K562 (cell line): ENCODE measurements at regions not wholly inside any gene's neighbourhood (a gene's known extent, or its start where the extent isn't known, plus 50 kb on each side); places are given as distances from the start of the nearest gene placed in this dataset.

Source experiments
- ATAC-seq: fragments of 200-7000 bp; cut with Tn5 transposase; 3 replicates; pipeline ENCODE4 v1.9.1; 2020; ENCODE audit warnings: moderate library complexity
- BruUV-seq: library from RNA; stranded (reverse); fragments of 400-500 nt; replicated peaks from 2 replicates; lab custom pipeline; 2021; lab: Mats Ljungman, UMichigan
- CTCF ChIA-PET: fragments of 300-600 bp; formaldehyde crosslinking; extraction: SDS; loops from one replicate; lab custom pipeline; 2021; ENCODE audit warnings: low intra/inter-chr PET ratio; lab: Yijun Ruan, JAX
- POLR2A ChIA-PET: fragments of 300-600, 350-650 bp; sonication (Branson Sonifier 250); formaldehyde crosslinking; extraction: SDS; loops from one replicate; lab custom pipeline; 2021; ENCODE audit warnings: antibody characterized with exemption, inconsistent platforms; lab: Yijun Ruan, JAX
- DNase-seq, 4 experiments: peaks; one replicate each; pipeline versions ENCODE4 v3.0.0 to v3.0.0-alpha.2; 2011 to 2018; ENCODE audit warnings: low spot score in 3 of 4, mixed read lengths in 3 of 4; ENCODE audit errors: extremely low read depth in 1 of 4
- FAIRE-seq: peaks from 2 replicates; lab custom pipeline; 2011; peaks lifted over from hg19 to GRCh38; lab: Jason Lieb, UNC
- H2AFZ ChIP-seq: 2 replicates; pipeline ENCODE4 v1.6.0; 2011; ENCODE audit warnings: low read depth, low read length, control low read depth, inconsistent platforms
- H3K27ac ChIP-seq: fragments of 200-600 bp; 3 replicates; pipeline ENCODE4 v1.8.0; 2011; ENCODE audit warnings: low read depth, mild to moderate bottlenecking, control low read depth, inconsistent platforms, low read length, moderate library complexity, mixed read lengths; ENCODE audit errors: extremely low read depth
- H3K27me3 ChIP-seq, 2 experiments: fragments of 300-600 bp in 1 of 2; 2 replicates in 1 of 2; 3 replicates in 1 of 2; pipeline versions ENCODE4 v1.6.0 to v1.8.0; 2011; ENCODE audit warnings: inconsistent platforms in 2 of 2, low read length in 2 of 2, mild to moderate bottlenecking in 1 of 2, mixed read lengths in 1 of 2, moderate library complexity in 1 of 2; ENCODE audit not compliant: control insufficient read depth in 2 of 2, insufficient read depth in 2 of 2
- H3K36me3 ChIP-seq: fragments of 300-600 bp; 3 replicates; pipeline ENCODE4 v1.8.0; 2011; ENCODE audit warnings: mild to moderate bottlenecking, low read length, inconsistent platforms; ENCODE audit not compliant: control insufficient read depth, insufficient read depth
- H3K4me1 ChIP-seq, 2 experiments: fragments of 200-600 bp in 1 of 2; replicated peaks in 1 of 2; 2 replicates in 1 of 2; 3 replicates in 1 of 2; pipeline versions ENCODE4 v1.5.1 to v1.8.0; 2011; ENCODE audit warnings: inconsistent platforms in 2 of 2, low read length in 2 of 2, mild to moderate bottlenecking in 1 of 2, mixed read lengths in 1 of 2, moderate library complexity in 1 of 2; ENCODE audit not compliant: control insufficient read depth in 2 of 2, insufficient read depth in 2 of 2
- H3K4me2 ChIP-seq: 2 replicates; pipeline ENCODE4 v1.6.1; 2011; ENCODE audit warnings: low read length, control low read depth, inconsistent platforms, mixed read lengths; ENCODE audit not compliant: insufficient read depth
- H3K4me3 ChIP-seq: fragments of 200-600 bp; sonication (generic), shearing (Covaris generic); 2 replicates; pipeline ENCODE4 v1.5.1; 2016; ENCODE audit warnings: control low read depth, inconsistent platforms
- H3K79me2 ChIP-seq: fragments of 200-600 bp; 3 replicates; pipeline ENCODE4 v1.8.0; 2011; ENCODE audit warnings: low read length, inconsistent platforms; ENCODE audit not compliant: control insufficient read depth, insufficient read depth
- H3K9ac ChIP-seq, 2 experiments: 2 replicates each; pipeline versions ENCODE4 v1.6.0 to v1.6.1; 2011; ENCODE audit warnings: low read depth in 2 of 2, low read length in 2 of 2, control low read depth in 1 of 2, inconsistent platforms in 1 of 2, mild to moderate bottlenecking in 1 of 2, mixed read lengths in 1 of 2; ENCODE audit not compliant: insufficient read depth in 1 of 2
- H3K9me1 ChIP-seq: one replicate; pipeline ENCODE4 v1.6.0; 2011; ENCODE audit warnings: inconsistent platforms, mild to moderate bottlenecking, low read length, moderate library complexity; ENCODE audit not compliant: control insufficient read depth, insufficient read depth
- H3K9me3 ChIP-seq: replicated peaks from 2 replicates; pipeline ENCODE4 v1.5.1; 2011; ENCODE audit warnings: low read depth, low read length, inconsistent platforms; ENCODE audit not compliant: control insufficient read depth, insufficient read depth
- H4K20me1 ChIP-seq: replicated peaks from 2 replicates; pipeline ENCODE4 v1.6.1; 2011; ENCODE audit warnings: low read length, inconsistent platforms, mixed read lengths; ENCODE audit not compliant: control insufficient read depth, insufficient read depth
- BRF2 ChIP-seq: IDR thresholded peaks from 3 replicates; pipeline ENCODE4 v1.6.1; 2011; ENCODE audit warnings: borderline replicate concordance, mild to moderate bottlenecking; ENCODE audit not compliant: insufficient read length, insufficient read depth
- CBX2 ChIP-seq: fragments of 200-600 bp; sonication (generic); IDR thresholded peaks from one replicate; pipeline ENCODE4 v1.6.1; 2012; ENCODE audit warnings: mild to moderate bottlenecking, low read length, inconsistent platforms; ENCODE audit not compliant: insufficient read depth, poor library complexity, severe bottlenecking
- CEBPZ ChIP-seq: fragments of 150-350 bp; IDR thresholded peaks from 2 replicates; pipeline ENCODE4 v1.6.1; 2014; ENCODE audit warnings: low read depth, mild to moderate bottlenecking, low read length, borderline replicate concordance
- EHMT2 ChIP-seq: fragments of 450-650 bp; IDR thresholded peaks from 2 replicates; pipeline ENCODE4 v1.6.1; 2018; ENCODE audit warnings: antibody characterized with exemption
- NELFE ChIP-seq: IDR thresholded peaks from 2 replicates; pipeline ENCODE4 v1.6.1; 2011; ENCODE audit warnings: mild to moderate bottlenecking; ENCODE audit not compliant: insufficient read depth, insufficient read length
- SREBF1 ChIP-seq: fragments of 150-350 bp; IDR thresholded peaks from 2 replicates; pipeline ENCODE4 v1.6.1; 2014; ENCODE audit warnings: antibody characterized with exemption, low read depth, low read length, borderline replicate concordance
- TAF9B ChIP-seq: fragments of 450-650 bp; IDR thresholded peaks from 2 replicates; pipeline ENCODE4 v1.6.1; 2018; ENCODE audit warnings: mild to moderate bottlenecking; ENCODE audit not compliant: partially characterized antibody
- TARDBP ChIP-seq: fragments of 450-650 bp; IDR thresholded peaks from 2 replicates; pipeline ENCODE4 v1.6.1; 2016
- ZNF431 ChIP-seq: sonication (generic); formaldehyde crosslinking; IDR thresholded peaks from 2 replicates; pipeline ENCODE4 v1.8.0; 2022; ENCODE audit warnings: mild to moderate bottlenecking, missing genetic modification reagents
- ZNF609 ChIP-seq: sonication (generic); formaldehyde crosslinking; IDR thresholded peaks from 2 replicates; pipeline ENCODE4 v1.8.1; 2023; ENCODE audit warnings: missing genetic modification reagents, mild to moderate bottlenecking, borderline replicate concordance
- WGBS: fragments of 100-300 bp; shearing (Covaris generic); methylation state at CpG from one replicate; pipeline ENCODE4 v1.1.6; 2016; ENCODE audit warnings: low coverage, mixed read lengths; ENCODE audit not compliant: insufficient coverage; ENCODE audit errors: missing lambda C conversion rate; 5-methylcytosine and 5-hydroxymethylcytosine counted together
- in situ Hi-C: fragments of 300-500 bp; cut with MboI; formaldehyde crosslinking; loops from 4 replicates; pipeline ENCODE4 v1.15.0; 2018; ENCODE audit warnings: inconsistent platforms, mixed read lengths
- intact Hi-C: fragments of 100-400 bp; cut with micrococcal nuclease; formaldehyde crosslinking; loops from 2 replicates; pipeline ENCODE4 v1.14.2; 2022

DNA sequence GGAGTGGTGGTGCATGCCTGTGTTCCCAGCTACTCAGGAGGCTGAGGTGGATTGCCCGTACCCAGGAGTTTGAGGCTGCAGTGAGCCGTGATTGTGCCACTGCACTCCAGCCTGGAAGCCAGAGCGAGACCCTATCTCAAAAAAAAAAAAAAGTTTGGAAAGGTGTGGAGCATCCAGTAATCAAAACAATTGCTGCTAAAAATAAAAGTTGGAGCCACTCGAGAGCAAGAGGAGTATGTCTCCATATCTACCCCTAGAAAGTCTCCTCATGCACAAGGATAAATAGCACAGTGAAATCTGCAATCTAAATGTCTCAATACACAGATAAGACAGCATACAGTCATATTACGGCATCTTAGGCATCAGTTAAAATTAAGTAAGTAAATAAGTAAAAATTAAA is 81.5 kb upstream of the NEBL start:
- peaks cover 0 to 6% of the 10 kb centered on the region in 2 experiments; a peak in 1 of 5 replicates for H3K4me1 ChIP-seq
- H3K27me3 ChIP-seq: no peaks in the 10 kb centered on the region
- BruUV-seq: no TSS peak
- no peaks in the 10 kb centered on the region for H3K36me3 ChIP-seq
- no peaks in the 10 kb centered on the region for H3K79me2 ChIP-seq
- no peak overlapping the region for H3K9ac ChIP-seq
- H3K9me3 ChIP-seq: no peaks in the 10 kb centered on the region
- no peak overlapping the region for H2AFZ ChIP-seq
- 26% methylated on average over 5 of the region's 5 CpGs for WGBS
- ATAC-seq (no peak), DNase-seq (no peak), FAIRE-seq (no peak)
- H3K9me1 ChIP-seq: no peaks in the 10 kb centered on the region
- CTCF ChIA-PET: no interaction called here
- intact Hi-C loops (no loop called here), in situ Hi-C loops (no loop called here)
- POLR2A ChIA-PET: no interaction called here
- no peak overlapping the region for H3K27ac ChIP-seq
- H3K4me2 ChIP-seq: no peak overlapping the region
- no peak overlapping the region for H3K4me3 ChIP-seq
- no peaks in the 10 kb centered on the region for H4K20me1 ChIP-seq
- TF ChIP-seq NELFE (no peak), ZNF609 (CRISPR knock-in tag) (no peak), SREBF1 (no peak), CBX2 (no peak), EHMT2 (no peak), BRF2 (no peak), ZNF431 (CRISPR knock-in tag) (no peak), CEBPZ (no peak), TAF9B (no peak), TARDBP (no peak)
